HK-2 (cell line): ENCODE measurements at regions not wholly inside any gene's neighbourhood (a gene's known extent, or its start where the extent isn't known, plus 50 kb on each side); places are given as distances from the start of the nearest gene placed in this dataset.

Experiments
- DNase-seq: peaks from one replicate; pipeline ENCODE4 v3.0.0-alpha.2; 2018; ENCODE audit not compliant: unreplicated experiment

DNA sequence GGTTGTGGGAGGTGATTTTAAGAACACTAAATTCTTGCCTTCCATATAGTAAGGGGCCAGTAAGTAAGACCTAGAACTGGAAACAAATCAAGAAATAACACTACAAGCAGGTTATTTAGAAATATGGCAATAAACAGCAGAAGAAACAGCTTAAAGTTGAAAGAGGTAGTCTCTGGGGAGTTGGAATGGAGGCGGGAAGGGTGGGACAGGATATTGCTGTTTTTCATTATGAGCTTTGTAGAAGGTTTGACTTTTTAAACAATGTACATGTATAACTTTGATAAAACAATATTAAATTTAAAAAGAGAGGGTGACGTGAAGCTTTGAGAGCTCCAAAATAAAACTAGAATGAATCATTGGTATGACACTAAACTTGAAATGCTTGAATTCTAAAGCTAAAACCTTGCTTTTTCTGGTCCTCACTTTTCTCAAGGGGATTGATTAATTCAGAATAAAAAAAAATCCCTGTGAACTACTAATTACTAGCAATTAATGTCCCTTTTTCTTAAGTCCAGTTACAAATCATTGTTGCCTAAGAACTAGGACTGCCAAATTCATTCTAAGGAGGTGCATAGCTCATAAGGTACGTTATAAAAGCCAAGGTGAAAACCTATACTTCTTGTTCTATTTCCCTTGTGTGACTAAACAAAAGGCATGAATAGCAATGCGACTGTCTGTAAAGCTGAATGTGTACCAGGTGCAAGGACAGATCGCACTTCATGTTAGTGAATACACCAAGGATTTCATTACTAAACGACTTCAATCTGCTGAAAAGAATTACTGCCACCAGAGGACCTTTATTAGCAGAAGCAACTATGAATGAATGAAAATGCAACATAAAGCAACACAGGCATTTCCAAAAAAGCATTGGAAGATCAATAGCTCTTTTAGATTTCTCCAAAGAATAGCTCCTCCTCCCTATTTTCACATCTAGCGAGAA, 177.5 kb downstream of the RBM43 start:
- DNase-seq, result no peak

DNA sequence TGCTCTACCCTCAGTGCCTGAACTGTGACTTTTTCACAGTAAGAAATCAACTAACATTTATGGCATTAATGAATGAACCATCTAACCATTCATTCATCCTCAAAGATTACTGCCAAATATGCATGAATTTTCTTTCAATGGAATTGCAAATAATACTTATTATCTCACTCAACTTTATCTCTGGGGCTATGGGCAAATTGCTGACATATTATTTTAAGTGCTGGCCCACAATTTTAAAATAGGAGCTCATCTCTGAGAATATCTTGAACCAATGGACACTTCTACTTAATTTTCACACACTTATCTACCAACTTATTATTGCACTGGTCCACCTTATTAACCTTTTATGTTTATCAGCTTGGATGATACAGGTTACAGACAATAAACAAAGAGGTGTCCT, 182.8 kb downstream of the RBM43 start:
- no peak for DNase-seq

DNA sequence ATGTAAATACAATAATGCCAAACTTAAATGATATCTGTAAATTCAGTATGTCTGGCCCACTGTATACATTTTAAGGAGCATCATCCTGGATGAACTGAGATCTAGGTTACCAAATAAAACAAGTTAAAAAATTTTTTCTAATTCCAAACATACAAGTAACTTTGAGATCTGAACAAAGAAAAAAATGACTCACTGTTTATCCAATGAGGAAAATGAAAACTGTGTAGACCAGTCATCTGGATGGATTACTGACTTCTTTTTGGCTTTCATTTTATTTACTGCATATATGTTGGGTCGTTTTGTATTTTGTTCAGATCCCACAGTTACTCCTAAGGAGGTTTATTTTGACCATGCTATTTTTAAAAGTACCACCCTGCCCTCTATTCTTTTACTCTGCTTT, 189.8 kb downstream of the RBM43 start:
- DNase-seq, result no peak

DNA sequence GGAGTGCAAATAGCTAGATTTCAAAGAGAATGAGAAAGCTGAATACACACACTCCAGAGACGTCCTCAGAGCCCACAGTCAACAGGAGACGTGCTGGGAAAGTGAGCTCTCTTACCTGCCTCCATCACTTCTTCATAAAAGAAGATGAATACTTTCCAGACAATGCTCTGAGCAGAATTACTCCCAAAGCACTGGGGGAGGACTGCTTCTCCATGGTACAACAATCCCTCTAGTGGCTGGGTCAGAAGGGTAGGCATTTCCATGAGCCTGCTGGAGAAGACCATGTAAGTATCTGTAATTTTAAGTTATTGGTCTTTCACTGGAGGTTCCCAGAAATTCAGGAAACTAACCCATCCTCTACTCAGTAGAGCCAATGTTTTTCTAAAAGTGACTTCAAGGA, 190.3 kb downstream of the RBM43 start:
- no peak for DNase-seq

DNA sequence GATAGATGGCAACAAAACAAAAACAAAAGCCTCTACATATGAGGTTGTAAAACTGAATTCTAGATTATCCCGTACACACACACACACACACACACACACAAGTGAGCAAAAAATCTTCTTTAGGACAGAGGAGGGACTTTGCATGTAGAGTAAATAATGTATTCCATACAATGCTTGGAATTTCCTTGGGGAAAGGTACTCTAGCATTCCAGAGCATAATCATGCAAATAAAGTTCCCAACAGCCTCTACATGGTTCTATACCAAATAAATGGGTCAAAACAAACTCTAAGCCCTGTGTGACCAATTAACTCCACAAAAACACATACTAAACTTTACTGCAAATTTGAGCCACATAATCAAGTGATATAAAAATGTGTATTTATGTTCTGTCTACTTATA, 191.4 kb downstream of the RBM43 start:
- DNase-seq, result no peak

DNA sequence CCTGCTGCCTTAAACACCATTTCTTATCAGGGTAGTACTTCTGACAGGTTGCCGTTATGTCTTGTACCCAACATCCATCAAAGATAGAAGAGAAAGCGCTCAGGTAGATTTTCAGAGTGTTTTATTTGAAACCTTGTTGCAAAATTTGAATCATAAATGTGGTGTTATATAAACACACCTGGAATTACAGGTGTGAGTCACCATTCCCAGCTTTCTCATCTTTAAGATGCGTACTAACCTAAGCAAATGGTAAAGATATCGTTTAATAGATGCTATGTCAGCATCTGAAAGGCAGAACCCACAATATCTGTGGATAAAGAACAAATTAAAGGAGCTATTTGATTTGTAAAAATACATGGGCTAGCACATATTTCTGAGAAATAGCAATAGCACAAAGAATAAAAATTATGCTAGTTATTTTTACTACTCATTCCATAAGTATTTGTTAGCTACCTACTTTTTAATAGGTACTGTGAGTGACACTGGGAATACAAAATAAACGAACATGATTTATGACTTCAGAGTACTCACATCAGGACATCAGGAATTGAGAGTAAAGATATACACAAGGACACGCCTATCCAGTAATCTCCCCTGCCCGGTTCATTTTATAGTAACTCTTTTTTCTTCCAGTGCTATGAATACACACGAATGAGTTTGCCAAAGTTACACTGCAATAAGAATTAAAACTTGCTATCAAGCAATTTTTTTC, 193.8 kb downstream of the RBM43 start:
- DNase-seq, result no peak

DNA sequence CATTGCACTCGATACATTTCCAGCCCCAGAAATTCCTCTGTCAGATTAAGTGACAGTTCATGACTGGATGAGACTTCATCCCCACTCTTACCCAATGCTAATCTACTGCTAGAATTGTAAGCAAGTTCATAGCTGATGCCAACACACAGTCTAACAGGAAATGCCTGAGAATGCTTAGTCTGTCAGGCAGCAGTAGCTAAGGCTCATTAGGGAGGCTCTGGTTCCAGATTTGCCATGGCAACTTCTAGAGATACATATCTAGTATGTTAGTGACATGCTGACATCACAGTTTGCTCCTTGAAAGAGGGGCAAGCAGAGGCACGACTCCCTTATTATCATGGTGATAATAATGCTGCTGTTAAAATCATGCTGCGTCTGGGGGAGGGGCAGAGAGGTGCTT, 198.4 kb downstream of the RBM43 start:
- no peak for DNase-seq

DNA sequence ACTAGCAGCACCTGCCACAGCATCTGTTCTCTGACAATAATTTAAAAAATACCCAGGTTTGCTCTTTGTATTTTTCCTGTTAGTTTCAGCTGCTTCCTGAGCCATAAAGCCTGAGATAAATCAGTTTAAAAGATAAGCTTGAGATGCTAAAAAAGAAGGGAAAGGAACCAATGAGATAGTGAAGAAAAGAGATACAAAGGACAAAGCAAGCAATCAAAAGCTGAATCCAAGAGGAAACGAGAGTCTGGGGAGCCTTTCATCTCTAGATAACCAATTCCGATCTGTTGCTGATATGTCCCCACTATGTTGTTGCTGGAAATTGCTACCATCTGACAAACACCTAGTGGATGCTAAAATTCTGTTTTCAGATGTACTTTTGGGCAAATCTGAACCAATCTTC, 201.4 kb downstream of the RBM43 start:
- no peak for DNase-seq

DNA sequence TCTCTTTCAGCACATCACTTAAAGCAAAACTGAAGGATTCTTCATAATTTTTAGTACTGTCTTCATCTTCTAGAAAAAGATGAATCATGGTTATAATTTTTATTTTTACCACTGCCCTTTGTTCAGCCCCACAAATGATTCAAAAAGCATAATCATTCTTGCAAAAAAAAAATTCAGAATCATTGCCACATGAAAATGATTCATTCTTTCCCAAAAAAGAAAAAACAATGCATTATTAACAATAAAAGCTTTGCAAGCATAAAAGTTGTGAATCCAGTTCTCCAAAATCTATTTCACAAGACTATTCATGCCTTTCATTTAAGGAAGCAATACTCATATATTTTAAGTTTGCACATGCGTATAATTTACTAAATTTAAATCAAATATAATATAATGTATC, 204.8 kb downstream of the RBM43 start:
- DNase-seq, result no peak

DNA sequence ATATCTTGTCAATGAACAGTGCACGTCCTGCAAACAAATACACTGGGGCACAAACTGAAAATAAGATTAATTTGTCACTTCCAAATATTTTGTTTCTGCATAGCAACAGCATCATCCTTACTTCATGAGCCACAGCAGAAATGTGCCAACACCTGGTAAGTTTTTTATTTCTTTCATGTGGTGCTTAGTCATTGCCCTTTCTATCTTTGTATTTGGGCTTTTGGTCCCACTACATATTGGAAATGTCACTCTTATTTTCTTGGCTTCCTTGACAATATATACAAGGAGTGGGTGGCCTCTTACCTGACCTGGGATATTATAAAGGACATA, 208.0 kb downstream of the RBM43 start:
- DNase-seq, result no peak

DNA sequence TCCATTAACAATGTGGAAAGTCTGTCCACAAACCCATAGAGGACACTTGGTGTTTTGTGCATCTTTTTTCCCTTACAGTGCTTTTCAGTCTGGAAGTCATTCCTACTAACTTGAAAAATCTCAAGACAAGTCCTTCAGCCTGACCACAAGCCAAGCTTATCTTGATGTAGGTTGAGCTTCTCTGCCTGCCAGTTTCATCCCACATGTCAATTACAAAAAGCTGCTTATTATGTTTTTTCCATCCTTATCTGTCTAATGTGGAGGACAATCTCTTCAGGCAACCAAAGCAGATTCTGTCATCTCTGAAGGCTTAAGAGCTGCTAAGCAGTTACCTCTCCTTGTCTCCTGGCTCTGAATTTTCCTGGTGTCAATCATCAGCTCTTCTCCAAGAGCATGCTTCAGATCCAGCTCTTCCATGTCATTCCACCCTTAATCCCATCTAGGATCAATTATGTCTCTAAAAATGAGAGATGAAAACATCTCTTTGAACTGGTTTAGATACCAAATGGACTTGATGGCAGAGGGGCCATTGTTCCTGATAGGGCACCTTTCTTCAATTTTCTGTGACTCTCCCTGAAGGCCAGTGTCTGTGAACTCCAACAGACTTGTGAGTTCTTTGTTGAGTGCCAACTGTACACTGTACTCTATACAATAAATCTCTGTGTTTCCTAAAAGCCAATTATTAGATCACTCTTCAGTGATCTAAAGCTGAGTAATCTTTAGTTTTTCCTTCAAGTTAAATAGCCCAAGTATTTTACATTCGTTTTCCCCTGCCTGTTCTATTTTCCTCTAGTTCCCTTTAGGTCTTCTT, 208.6 kb downstream of the RBM43 start:
- no peak for DNase-seq

DNA sequence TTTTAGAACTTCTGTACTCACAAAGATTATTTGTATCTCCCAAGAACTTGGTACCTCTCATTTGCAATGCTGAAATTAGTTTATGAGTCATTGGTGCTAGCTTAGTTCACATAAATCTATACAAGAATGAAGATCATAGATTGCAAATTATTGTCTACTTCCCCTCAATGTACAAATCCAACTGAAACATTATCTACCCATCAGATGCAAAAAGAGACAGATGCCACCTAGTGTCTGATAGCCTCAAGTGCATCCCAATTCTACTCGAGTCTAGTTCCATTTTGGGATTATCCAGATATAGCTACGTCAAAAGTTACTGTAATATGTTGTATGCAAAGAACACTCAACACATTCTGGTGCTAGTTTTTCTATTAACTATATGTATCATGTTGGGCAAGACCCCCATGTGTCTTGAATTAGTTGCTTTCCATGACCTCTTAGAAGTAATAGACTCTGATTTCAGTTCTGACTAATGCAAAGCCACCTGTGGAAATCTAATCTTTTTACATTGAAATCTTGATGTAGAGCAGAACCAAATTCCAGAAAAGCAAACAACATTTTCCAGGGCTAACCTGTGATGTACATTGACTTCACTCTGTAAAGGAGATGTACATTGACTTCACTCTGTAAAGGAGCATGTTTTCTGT, 210.0 kb downstream of the RBM43 start:
- DNase-seq, result peak; percentile 9

DNA sequence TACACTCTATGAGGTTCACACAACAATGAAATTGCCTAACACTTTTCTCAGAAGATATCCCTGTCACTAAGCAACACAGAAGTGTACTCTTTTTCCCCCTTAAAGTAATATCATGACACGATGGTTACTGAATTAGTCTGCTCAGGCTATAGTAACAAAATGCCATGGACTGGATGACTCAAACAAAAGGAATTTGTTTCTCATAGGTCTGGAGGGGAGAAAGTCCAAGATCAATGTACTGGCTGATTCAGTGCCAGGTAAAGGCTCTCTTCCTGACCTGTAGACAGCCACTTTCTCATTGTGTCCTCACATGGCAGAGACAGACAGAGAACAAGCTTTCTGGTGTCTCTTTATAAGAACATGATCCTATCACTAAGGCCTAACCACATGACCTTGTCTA, 211.9 kb downstream of the RBM43 start:
- no peak for DNase-seq

DNA sequence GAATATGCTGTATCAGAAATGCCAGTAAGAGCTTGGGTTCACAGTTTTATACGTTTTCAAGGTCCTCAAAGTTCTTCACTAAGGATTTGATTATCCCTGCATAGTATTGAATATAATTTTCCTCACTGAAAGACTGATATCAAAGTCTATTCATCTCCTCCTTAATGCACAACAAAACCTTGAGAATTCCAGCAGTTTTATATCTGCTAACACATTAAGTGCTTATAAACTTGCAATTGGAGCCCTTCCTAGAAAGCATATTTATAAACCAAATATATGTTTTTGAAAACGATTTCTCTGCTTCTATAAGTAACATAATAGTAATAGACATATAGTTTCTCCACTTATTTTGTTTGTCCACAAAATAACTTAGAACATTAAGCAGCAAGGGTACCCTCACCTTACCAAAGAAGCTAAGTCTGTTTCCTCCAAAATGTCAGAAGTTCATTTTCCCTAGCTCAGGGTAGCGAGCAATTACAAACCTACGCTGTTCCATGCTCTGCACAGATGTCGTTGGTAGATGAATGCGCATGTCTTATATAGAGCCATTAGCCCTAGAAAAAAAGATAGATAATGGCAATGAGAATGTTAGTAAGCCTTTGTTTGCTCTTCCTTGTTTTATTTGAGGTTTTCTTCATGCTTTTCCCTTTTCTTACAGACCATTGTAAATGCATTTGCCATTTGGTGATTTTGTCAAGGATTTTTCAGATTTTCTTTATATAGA, 213.2 kb downstream of the RBM43 start:
- no peak for DNase-seq

DNA sequence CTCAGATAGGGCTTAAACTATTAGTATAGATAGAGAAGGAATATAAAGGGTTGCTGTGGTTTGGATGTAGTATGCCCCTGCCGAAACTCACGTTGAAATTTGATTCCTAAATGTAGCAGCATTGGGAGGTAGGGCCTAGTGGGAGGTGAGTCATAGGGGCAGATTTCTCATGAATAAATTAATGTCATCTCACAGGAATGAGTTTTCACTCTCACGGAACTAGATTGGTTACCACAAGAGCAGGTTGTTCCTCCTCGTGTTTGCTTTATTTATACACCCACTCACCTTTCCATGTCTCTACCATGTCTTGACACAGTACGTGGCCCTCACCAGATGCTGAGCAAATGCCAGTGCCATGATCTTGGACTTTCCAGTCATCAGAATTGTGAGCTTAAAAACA, 218.2 kb downstream of the RBM43 start:
- DNase-seq, result no peak

DNA sequence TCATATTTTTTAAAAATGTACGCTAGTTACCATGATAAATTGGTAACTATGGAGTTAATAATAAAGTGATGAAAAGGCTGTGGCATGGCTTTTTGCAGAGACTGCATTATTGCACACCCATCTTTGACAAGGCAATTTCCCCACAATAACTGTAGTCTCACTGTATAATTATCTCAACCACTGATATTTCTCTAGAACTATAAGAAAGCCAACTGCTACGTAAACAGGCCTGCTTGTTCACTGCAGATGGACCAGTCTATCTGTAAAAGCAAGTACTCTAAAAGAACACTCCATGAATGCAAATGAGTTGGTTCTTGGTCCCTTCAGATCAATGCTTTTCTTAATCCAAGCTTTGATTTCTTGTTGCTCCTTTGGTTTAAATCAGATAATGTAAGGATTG, 218.7 kb downstream of the RBM43 start:
- no peak for DNase-seq

DNA sequence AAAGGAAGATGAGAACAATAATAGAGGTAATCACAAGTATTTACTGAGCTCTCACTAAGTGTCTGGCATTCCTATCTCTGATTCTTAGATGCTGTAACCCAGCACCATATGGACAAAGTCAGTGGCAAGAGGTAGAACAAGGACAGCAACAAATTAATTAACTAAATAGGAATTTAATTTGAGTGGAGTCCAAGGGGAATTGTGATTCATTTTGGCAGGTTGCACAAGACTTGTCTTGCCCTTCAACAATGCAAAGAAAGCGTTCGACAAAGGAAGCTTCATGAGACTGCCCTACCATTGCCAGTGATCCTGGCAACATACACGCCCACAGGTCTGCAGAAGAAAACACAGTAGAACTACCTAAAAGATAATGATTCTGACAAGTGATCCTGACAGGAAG, 221.6 kb downstream of the RBM43 start:
- DNase-seq, result no peak

DNA sequence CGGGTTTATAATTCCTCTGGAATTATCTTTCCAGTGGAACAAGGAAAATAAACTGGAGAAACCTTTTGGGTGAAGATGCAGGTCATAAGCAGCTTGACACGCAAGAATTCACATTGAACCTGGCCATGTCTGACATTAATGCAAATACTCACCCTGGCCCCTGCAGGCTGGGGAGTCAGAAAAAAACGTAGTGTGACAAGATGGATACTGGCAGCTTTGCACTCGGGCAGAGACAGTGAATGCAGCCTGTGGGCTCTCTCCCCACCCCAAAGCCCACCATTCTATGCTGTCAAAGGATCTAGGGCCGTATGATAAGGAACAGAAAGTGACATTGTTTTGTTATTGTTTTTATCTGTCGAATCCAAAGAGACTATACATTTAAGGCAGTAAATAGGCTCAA, 223.1 kb downstream of the RBM43 start:
- DNase-seq, result no peak

DNA sequence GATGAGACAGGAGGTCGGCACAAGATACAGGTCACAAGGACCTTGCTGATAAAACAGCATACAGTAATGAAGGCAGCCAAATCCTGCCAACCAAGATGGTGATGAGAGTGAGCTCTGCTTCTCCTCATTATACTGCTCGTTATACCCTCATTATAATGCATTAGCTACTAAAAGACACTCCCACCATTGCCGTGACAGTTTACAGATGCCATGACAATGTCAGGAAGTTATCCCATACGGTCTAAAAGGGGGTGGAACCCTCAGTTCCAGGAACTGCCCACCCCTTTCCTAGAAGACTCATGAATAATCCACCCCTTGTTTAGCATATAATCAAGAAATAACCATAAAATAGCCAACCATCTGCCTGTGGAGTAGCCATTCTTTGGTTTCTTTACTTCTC, 224.2 kb downstream of the RBM43 start:
- DNase-seq, result no peak

DNA sequence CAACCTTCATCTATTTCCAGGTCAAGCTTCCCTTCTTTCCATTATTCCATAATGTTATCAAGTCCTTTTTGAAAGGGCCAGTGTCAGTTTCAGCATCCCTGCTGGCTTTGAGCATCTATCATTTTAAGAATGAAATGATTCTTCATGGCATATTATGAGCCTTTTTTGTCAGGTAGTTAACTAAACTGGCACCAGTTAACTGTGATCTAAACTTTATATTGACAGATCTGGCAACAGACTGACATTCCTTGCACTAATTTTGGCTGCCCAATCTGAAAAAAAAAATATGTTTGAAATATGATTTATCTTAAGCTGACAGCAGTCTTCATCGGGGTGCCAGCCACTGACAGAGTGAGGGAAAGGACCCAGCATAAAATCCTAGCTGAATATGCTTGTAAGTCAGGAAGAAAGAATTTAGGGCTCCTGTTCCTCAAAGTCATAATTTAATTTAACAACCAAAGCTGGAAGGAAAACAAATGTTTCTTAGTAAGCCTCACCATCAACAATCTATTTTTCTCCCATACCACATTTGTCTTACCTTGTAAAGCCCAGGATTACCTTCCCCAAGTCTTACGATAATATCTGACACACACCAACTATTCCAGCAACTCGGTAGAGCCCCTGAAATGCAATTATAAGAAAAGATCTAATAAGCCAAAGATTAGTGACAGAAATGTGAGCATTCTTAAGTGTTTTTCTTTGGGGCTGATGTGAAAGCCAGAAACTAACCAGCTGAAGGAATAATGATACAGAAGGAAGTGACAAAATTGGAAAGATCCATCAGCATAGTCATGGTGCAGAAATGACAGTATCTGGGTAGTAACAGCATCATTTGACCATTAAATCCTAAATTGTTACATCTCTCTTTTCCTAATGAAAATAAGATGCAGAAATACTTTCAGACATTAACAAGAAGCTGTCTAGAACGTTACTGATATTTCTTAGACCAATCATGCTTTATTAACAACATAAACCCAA, 228.1 kb downstream of the RBM43 start:
- no peak for DNase-seq
